ENCODE measurements at regions not wholly inside any gene's neighbourhood (a gene's known extent, or its start where the extent isn't known, plus 50 kb on each side); places are given as distances from the start of the nearest gene placed in this dataset.

DNA sequence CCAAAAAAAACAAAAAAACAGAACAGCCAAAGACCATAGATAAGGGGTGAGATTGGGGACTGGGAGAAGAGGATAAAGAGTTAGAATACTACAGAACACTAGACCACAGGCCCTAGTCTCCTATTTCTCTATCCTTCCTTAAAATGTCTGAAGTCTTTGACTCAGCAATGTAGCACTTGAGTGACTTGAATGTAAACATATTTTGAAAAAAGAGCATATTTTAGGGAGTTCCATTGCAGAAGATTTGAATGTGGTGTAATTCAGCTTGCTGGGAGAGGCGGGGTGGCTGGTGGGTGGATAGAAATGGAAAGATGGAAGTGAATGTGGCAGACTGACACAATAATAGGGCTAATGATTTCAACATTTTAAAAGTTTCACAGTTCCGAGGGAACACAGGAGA lies 144.9 kb downstream of the CHIC2 start:
- Histone ChIP-seq H2AFZ (ENCODE audit: low read length) (no peak overlapping the region), H4K20me1 (ENCODE audit: insufficient read depth, low read length) (no peaks in the 10 kb centered on the region), H3K36me3 (replicated peaks in 1 of 2; ENCODE audit: control insufficient read depth in 1 of 2, insufficient read depth in 2 of 2, low read length in 2 of 2) (no peaks in the 10 kb centered on the region), H3K9me3 (ENCODE audit: low read length) (no peaks in the 10 kb centered on the region), H3K9ac (ENCODE audit: insufficient read depth, low read depth, low read length) (no peak overlapping the region), H3K27me3 (ENCODE audit: control insufficient read depth in 1 of 2, insufficient read depth in 2 of 2, low read length in 2 of 2) (0 out of 5 replicates have a peak, but pooled peaks cover 0 to 5% of the 10 kb centered on the region in 2 experiments), H3K4me2 (ENCODE audit: low read depth, low read length) (no peak overlapping the region), H3K27ac (ENCODE audit: extremely low read length, insufficient read depth, low read length) (no peak overlapping the region), H3K4me3 (replicated peaks in 1 of 3; ENCODE audit: insufficient read depth in 1 of 3, low read depth in 2 of 3, low read length in 3 of 3) (no peak overlapping the region), H3K79me2 (ENCODE audit: insufficient read depth, low read length) (no peaks in the 10 kb centered on the region), H3K4me1 (ENCODE audit: insufficient read depth, low read length) (no peaks in the 10 kb centered on the region)
- intact Hi-C loops (cut with micrococcal nuclease; ENCODE audit: unreplicated experiment) (no loop called here), in situ Hi-C loops (cut with HindIII; ENCODE audit: extremely low pct_ligation_motif_present, low pct_unique_long_range_greater_than_20kb) (loop anchor here (25.0 kb wide), 1 partner anchor 907 kb away; no protein-coding TSS in a partner anchor)
- WGBS (ENCODE audit: low lambda C conversion rate), result 57% methylated on average over 2 of the region's 2 CpGs
- BruUV-seq (replicated peaks), result no TSS peak
- POLR2A ChIA-PET, result no interaction called here
- no peak for DNase-seq (ENCODE audit: low spot score)
- CTCF ChIA-PET (ENCODE audit: low intra/inter-chr PET ratio, low total read pairs), result no interaction called here
- no peak for TF ChIP-seq HNRNPUL1 (IDR thresholded peaks at IDR 0.05; ENCODE audit: low read depth, low read length)
- TF ChIP-seq, protein P1, sequence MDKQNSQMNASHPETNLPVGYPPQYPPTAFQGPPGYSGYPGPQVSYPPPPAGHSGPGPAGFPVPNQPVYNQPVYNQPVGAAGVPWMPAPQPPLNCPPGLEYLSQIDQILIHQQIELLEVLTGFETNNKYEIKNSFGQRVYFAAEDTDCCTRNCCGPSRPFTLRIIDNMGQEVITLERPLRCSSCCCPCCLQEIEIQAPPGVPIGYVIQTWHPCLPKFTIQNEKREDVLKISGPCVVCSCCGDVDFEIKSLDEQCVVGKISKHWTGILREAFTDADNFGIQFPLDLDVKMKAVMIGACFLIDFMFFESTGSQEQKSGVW (CRISPR knock-in tag; IDR thresholded peaks at IDR 0.05; ENCODE audit: borderline replicate concordance), result no peak
- no peak for TF ChIP-seq WIZ (CRISPR knock-in tag; IDR thresholded peaks at IDR 0.05)
- TF ChIP-seq, protein P2, sequence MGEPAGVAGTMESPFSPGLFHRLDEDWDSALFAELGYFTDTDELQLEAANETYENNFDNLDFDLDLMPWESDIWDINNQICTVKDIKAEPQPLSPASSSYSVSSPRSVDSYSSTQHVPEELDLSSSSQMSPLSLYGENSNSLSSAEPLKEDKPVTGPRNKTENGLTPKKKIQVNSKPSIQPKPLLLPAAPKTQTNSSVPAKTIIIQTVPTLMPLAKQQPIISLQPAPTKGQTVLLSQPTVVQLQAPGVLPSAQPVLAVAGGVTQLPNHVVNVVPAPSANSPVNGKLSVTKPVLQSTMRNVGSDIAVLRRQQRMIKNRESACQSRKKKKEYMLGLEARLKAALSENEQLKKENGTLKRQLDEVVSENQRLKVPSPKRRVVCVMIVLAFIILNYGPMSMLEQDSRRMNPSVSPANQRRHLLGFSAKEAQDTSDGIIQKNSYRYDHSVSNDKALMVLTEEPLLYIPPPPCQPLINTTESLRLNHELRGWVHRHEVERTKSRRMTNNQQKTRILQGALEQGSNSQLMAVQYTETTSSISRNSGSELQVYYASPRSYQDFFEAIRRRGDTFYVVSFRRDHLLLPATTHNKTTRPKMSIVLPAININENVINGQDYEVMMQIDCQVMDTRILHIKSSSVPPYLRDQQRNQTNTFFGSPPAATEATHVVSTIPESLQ (CRISPR knock-in tag; conservative IDR thresholded peaks at IDR 0.05), result no peak
- no peak for TF ChIP-seq ZNF850 (CRISPR knock-in tag; conservative IDR thresholded peaks at IDR 0.05)
- no peak for TF ChIP-seq U2AF2 (IDR thresholded peaks at IDR 0.05; ENCODE audit: low read depth, low read length)
- TF ChIP-seq ZBTB7B (CRISPR knock-in tag; IDR thresholded peaks at IDR 0.05), result no peak
- no peak for TF ChIP-seq PCBP2 (optimal IDR thresholded peaks at IDR 0.05; ENCODE audit: low read depth, low read length, poor library complexity, severe bottlenecking)
- TF ChIP-seq LCORL (IDR thresholded peaks at IDR 0.05), result no peak
- no peak for TF ChIP-seq LCORL (CRISPR knock-in tag; IDR thresholded peaks at IDR 0.05)
- no peak for TF ChIP-seq ZNF839 (CRISPR knock-in tag; IDR thresholded peaks at IDR 0.05; ENCODE audit: borderline replicate concordance)
- TF ChIP-seq, protein P3, sequence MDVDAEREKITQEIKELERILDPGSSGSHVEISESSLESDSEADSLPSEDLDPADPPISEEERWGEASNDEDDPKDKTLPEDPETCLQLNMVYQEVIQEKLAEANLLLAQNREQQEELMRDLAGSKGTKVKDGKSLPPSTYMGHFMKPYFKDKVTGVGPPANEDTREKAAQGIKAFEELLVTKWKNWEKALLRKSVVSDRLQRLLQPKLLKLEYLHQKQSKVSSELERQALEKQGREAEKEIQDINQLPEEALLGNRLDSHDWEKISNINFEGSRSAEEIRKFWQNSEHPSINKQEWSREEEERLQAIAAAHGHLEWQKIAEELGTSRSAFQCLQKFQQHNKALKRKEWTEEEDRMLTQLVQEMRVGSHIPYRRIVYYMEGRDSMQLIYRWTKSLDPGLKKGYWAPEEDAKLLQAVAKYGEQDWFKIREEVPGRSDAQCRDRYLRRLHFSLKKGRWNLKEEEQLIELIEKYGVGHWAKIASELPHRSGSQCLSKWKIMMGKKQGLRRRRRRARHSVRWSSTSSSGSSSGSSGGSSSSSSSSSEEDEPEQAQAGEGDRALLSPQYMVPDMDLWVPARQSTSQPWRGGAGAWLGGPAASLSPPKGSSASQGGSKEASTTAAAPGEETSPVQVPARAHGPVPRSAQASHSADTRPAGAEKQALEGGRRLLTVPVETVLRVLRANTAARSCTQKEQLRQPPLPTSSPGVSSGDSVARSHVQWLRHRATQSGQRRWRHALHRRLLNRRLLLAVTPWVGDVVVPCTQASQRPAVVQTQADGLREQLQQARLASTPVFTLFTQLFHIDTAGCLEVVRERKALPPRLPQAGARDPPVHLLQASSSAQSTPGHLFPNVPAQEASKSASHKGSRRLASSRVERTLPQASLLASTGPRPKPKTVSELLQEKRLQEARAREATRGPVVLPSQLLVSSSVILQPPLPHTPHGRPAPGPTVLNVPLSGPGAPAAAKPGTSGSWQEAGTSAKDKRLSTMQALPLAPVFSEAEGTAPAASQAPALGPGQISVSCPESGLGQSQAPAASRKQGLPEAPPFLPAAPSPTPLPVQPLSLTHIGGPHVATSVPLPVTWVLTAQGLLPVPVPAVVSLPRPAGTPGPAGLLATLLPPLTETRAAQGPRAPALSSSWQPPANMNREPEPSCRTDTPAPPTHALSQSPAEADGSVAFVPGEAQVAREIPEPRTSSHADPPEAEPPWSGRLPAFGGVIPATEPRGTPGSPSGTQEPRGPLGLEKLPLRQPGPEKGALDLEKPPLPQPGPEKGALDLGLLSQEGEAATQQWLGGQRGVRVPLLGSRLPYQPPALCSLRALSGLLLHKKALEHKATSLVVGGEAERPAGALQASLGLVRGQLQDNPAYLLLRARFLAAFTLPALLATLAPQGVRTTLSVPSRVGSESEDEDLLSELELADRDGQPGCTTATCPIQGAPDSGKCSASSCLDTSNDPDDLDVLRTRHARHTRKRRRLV (CRISPR knock-in tag; IDR thresholded peaks at IDR 0.05), result no peak
- no peak for TF ChIP-seq FOXA1 (IDR thresholded peaks at IDR 0.05)
- no peak for TF ChIP-seq FOXA1 (CRISPR knock-in tag; IDR thresholded peaks at IDR 0.05)
- no peak for TF ChIP-seq YEATS2 (CRISPR knock-in tag; IDR thresholded peaks at IDR 0.05; ENCODE audit: borderline replicate concordance)
- TF ChIP-seq NR1H2 (CRISPR knock-in tag; IDR thresholded peaks at IDR 0.05; ENCODE audit: borderline replicate concordance, low read depth), result no peak
- ATAC-seq, result no peak
- FAIRE-seq, result no peak
